Loucy (cell line): ENCODE measurements at regions not wholly inside any gene's neighbourhood (a gene's known extent, or its start where the extent isn't known, plus 50 kb on each side); places are given as distances from the start of the nearest gene placed in this dataset.

ENCODE experiments used
- H2AFZ ChIP-seq: fragments of 200-600 bp; sonication (generic); 2 replicates; pipeline ENCODE4 v1.6.0; 2016; ENCODE audit warnings: antibody characterized with exemption, mild to moderate bottlenecking, low read length, moderate library complexity
- H3F3A ChIP-seq: fragments of 200-600 bp; 2 replicates; pipeline ENCODE4 v1.6.0; 2016; ENCODE audit warnings: antibody characterized with exemption, low read depth, mild to moderate bottlenecking
- H3K27me3 ChIP-seq: fragments of 200-600 bp; sonication (generic); 2 replicates; pipeline ENCODE4 v1.6.1; 2014; ENCODE audit warnings: low read length, mild to moderate bottlenecking; ENCODE audit not compliant: insufficient read depth, poor library complexity, severe bottlenecking
- H3K36me3 ChIP-seq: fragments of 200-600 bp; sonication (generic); 2 replicates; pipeline ENCODE4 v1.6.1; 2016; ENCODE audit warnings: low read length; ENCODE audit not compliant: insufficient read depth
- H3K4me1 ChIP-seq: fragments of 200-600 bp; sonication (generic); 2 replicates; pipeline ENCODE4 v1.5.1; 2014; ENCODE audit warnings: low read length, mild to moderate bottlenecking; ENCODE audit not compliant: insufficient read depth, poor library complexity, severe bottlenecking
- H3K4me2 ChIP-seq: fragments of 200-600 bp; sonication (generic); 2 replicates; pipeline ENCODE4 v1.6.0; 2014; ENCODE audit warnings: antibody characterized with exemption, low read length, low read depth, mild to moderate bottlenecking; ENCODE audit not compliant: poor library complexity, severe bottlenecking
- H3K4me3 ChIP-seq: fragments of 200-600 bp; sonication (generic); 2 replicates; pipeline ENCODE4 v1.5.1; 2014; ENCODE audit warnings: low read length, mild to moderate bottlenecking, mixed read lengths; ENCODE audit not compliant: poor library complexity, severe bottlenecking
- H3K79me2 ChIP-seq: fragments of 200-600 bp; sonication (generic); 2 replicates; pipeline ENCODE4 v1.6.1; 2014; ENCODE audit warnings: low read length; ENCODE audit not compliant: insufficient read depth
- H3K9ac ChIP-seq: fragments of 200-600 bp; sonication (generic); 2 replicates; pipeline ENCODE4 v1.6.0; 2014; ENCODE audit warnings: mild to moderate bottlenecking, low read depth, low read length, moderate library complexity; ENCODE audit not compliant: poor library complexity, severe bottlenecking
- H3K9me2 ChIP-seq: fragments of 200-600 bp; sonication (generic); replicated peaks from 2 replicates; pipeline ENCODE4 v1.6.1; 2016; ENCODE audit warnings: low read depth, low read length, mixed read lengths
- H3K9me3 ChIP-seq: fragments of 200-600 bp; sonication (generic); 2 replicates; pipeline ENCODE4 v1.6.1; 2014; ENCODE audit warnings: mild to moderate bottlenecking, antibody characterized with exemption, low read length, low read depth; ENCODE audit not compliant: insufficient read depth
- H4K20me1 ChIP-seq: fragments of 200-600 bp; sonication (generic); 2 replicates; pipeline ENCODE4 v1.6.0; 2014; ENCODE audit warnings: antibody characterized with exemption, low read length, mild to moderate bottlenecking; ENCODE audit not compliant: insufficient read depth, poor library complexity, severe bottlenecking
- CTCF ChIP-seq: fragments of 200-600 bp; sonication (generic); conservative IDR thresholded peaks from 2 replicates; pipeline ENCODE4 v1.5.1; 2014; ENCODE audit warnings: mild to moderate bottlenecking, antibody characterized with exemption, low read length
- EZH2phosphoT487 ChIP-seq: fragments of 200-600 bp; IDR thresholded peaks from 2 replicates; pipeline ENCODE4 v1.6.1; 2018; ENCODE audit warnings: antibody characterized with exemption, mild to moderate bottlenecking, moderate library complexity, borderline replicate concordance

- H3K4me1 ChIP-seq: peaks cover 8% of the 10 kb centered on the region
- no peaks in the 10 kb centered on the region for H4K20me1 ChIP-seq
- H3K79me2 ChIP-seq: no peaks in the 10 kb centered on the region
- H3K9me2 ChIP-seq: no peaks in the 10 kb centered on the region
- H3K4me3 ChIP-seq: no peak overlapping the region
- H3F3A ChIP-seq: no peaks in the 10 kb centered on the region
- no peak overlapping the region for H3K4me2 ChIP-seq
- H3K9ac ChIP-seq: no peak overlapping the region
- TF ChIP-seq EZH2phosphoT487: no peak
- TF ChIP-seq CTCF: no peak
- H2AFZ ChIP-seq: no peak overlapping the region
- H3K9me3 ChIP-seq: no peaks in the 10 kb centered on the region
- H3K36me3 ChIP-seq: no peaks in the 10 kb centered on the region
- H3K27me3 ChIP-seq: no peaks in the 10 kb centered on the region
These were observed 117.5 kb upstream of the GALNT2 start for GRCh38 chr1:229949500-229949899.

GRCh38 chr1:229950020-229950419 is 117.0 kb upstream of the GALNT2 start:
- Histone ChIP-seq H3K9me3 (no peaks in the 10 kb centered on the region), H3K4me2 (no peak overlapping the region), H3K4me3 (no peak overlapping the region), H3K36me3 (no peaks in the 10 kb centered on the region), H3K27me3 (no peaks in the 10 kb centered on the region), H3K9me2 (no peaks in the 10 kb centered on the region), H3K4me1 (peaks cover 8% of the 10 kb centered on the region), H3K79me2 (no peaks in the 10 kb centered on the region), H4K20me1 (no peaks in the 10 kb centered on the region), H3K9ac (no peak overlapping the region), H2AFZ (no peak overlapping the region), H3F3A (no peaks in the 10 kb centered on the region)
- no peak for TF ChIP-seq EZH2phosphoT487
- TF ChIP-seq CTCF: no peak

- TF ChIP-seq EZH2phosphoT487 (no peak), CTCF (no peak)
- no peak overlapping the region for H3K9ac ChIP-seq
These were observed 116.1 kb upstream of the GALNT2 start for GRCh38 chr1:229950908-229951307.

More at GRCh38 chr1:229950908-229951307, 116.1 kb upstream of the GALNT2 start:
- no peaks in the 10 kb centered on the region for H3K9me3 ChIP-seq
- no peak overlapping the region for H2AFZ ChIP-seq
- peaks cover 8% of the 10 kb centered on the region for H3K4me1 ChIP-seq
- H3K27me3 ChIP-seq: no peaks in the 10 kb centered on the region
- H3K4me3 ChIP-seq: no peak overlapping the region
- H3K9me2 ChIP-seq: no peaks in the 10 kb centered on the region
- no peaks in the 10 kb centered on the region for H3F3A ChIP-seq
- no peaks in the 10 kb centered on the region for H4K20me1 ChIP-seq
- no peak overlapping the region for H3K4me2 ChIP-seq
- H3K36me3 ChIP-seq: no peaks in the 10 kb centered on the region
- no peaks in the 10 kb centered on the region for H3K79me2 ChIP-seq
